ENCODE measurements at regions not wholly inside any gene's neighbourhood (a gene's known extent, or its start where the extent isn't known, plus 50 kb on each side); places are given as distances from the start of the nearest gene placed in this dataset.

GRCh38 chr4:167730769-167731168 lies 361.6 kb upstream of the ANXA10 start:
- no peak overlapping the region for H3K4me3 ChIP-seq

GRCh38 chr4:167745024-167745687 lies 347.2 kb upstream of the ANXA10 start:
- H3K4me3 ChIP-seq: no peak overlapping the region
- no peaks in the 10 kb centered on the region for H3K36me3 ChIP-seq
- no peaks in the 10 kb centered on the region for H3K9me3 ChIP-seq
- TF ChIP-seq CTCF (IDR thresholded peaks at IDR 0.05) (no peak), EP300 (IDR thresholded peaks at IDR 0.05) (no peak), POLR2A (IDR thresholded peaks at IDR 0.05) (no peak)
- no peaks in the 10 kb centered on the region for H3K27me3 ChIP-seq
- no peak overlapping the region for H3K27ac ChIP-seq
- DNase-seq: no peak
- intact Hi-C loops (cut with DNase I): no loop called here
- WGBS, 3 donors: 57 to 70% (median 67%) methylated on average over 6 of the region's 6 CpGs
- H3K4me1 ChIP-seq (ENCODE audit: insufficient read depth): no peaks in the 10 kb centered on the region

More at GRCh38 chr4:167730769-167731168, 361.6 kb upstream of the ANXA10 start:
- DNase-seq: no peak
- intact Hi-C loops (cut with DNase I): no loop called here
- no peaks in the 10 kb centered on the region for H3K9me3 ChIP-seq
- 55 to 68% (median 67%) methylated on average over 2 of the region's 2 CpGs for WGBS, 3 donors
- no peaks in the 10 kb centered on the region for H3K27me3 ChIP-seq
- no peak overlapping the region for H3K27ac ChIP-seq
- H3K4me1 ChIP-seq (ENCODE audit: insufficient read depth): no peaks in the 10 kb centered on the region
- TF ChIP-seq POLR2A (IDR thresholded peaks at IDR 0.05): no peak
- no peak for TF ChIP-seq CTCF (IDR thresholded peaks at IDR 0.05)
- no peak for TF ChIP-seq EP300 (IDR thresholded peaks at IDR 0.05)
- no peaks in the 10 kb centered on the region for H3K36me3 ChIP-seq

GRCh38 chr4:167767281-167767680 lies 325.1 kb upstream of the ANXA10 start:
- intact Hi-C loops (cut with DNase I): no loop called here
- H3K27me3 ChIP-seq: no peaks in the 10 kb centered on the region
- no peaks in the 10 kb centered on the region for H3K9me3 ChIP-seq
- 79 to 97% (median 89%) methylated on average over 2 of the region's 2 CpGs for WGBS, 3 donors
- H3K4me3 ChIP-seq: no peak overlapping the region
- no peak for DNase-seq
- H3K27ac ChIP-seq: no peak overlapping the region
- no peaks in the 10 kb centered on the region for H3K36me3 ChIP-seq
- no peak for TF ChIP-seq POLR2A (IDR thresholded peaks at IDR 0.05)
- no peak for TF ChIP-seq EP300 (IDR thresholded peaks at IDR 0.05)
- TF ChIP-seq CTCF (IDR thresholded peaks at IDR 0.05): no peak
- H3K4me1 ChIP-seq (ENCODE audit: insufficient read depth): no peaks in the 10 kb centered on the region

- no peak overlapping the region for H3K4me3 ChIP-seq
- H3K36me3 ChIP-seq: no peaks in the 10 kb centered on the region
- no peaks in the 10 kb centered on the region for H3K9me3 ChIP-seq
- no peak for TF ChIP-seq CTCF (IDR thresholded peaks at IDR 0.05)
- no peak for TF ChIP-seq POLR2A (IDR thresholded peaks at IDR 0.05)
- no peak for TF ChIP-seq EP300 (IDR thresholded peaks at IDR 0.05)
- DNase-seq: no peak
- no peaks in the 10 kb centered on the region for H3K27me3 ChIP-seq
- H3K4me1 ChIP-seq (ENCODE audit: insufficient read depth): no peaks in the 10 kb centered on the region
- intact Hi-C loops (cut with DNase I): no loop called here
- no peak overlapping the region for H3K27ac ChIP-seq
Observed at GRCh38 chr4:167774646-167775045, 317.7 kb upstream of the ANXA10 start.

Measured in ovary (tissue), 7 donors.